ENCODE measurements at regions not wholly inside any gene's neighbourhood (a gene's known extent, or its start where the extent isn't known, plus 50 kb on each side); places are given as distances from the start of the nearest gene placed in this dataset.
A peak's percentile ranks its signal among the peaks of the same experiment; 100 is the strongest.

DNA sequence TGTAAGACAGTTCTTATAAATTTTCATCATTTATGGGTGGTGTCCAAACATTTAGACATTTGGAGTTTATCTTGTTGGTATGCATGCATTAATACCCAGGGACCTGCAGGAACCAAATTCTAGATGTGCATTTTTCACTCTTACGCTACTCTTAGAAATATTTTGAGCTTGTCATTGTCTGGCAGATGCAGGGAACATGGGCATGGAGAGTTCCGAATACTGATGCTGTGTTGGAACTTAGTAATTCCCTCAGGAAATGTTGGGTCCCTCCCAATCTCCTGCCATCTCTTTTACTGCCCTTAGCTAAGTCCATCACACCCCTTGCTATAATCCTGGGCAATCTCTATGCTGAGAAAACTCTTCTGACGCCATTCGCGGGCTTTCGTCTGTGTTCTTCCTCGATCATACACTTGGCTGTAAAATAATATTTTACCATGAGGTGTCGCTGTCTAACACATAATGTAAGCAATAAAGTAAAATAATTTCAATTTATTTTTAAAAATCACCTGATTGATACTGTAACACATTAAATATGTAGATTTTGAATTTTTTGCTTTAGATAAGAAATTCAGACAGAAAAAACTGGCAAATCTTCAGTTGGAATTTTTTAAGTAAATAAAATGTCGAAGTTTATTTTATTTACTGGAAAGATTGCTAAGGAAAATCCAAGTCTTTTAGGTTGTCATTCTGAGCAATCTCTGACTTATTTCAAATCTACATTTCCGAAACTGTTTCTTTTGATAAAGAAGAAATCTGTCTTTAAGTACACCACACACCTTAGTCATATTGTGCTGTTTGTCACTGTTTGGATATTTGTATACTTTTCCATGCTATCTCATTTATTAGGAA, 304.1 kb upstream of the SSTR1 start:
- peak in 1 of 2 experiments; percentile 2 for DNase-seq

DNA sequence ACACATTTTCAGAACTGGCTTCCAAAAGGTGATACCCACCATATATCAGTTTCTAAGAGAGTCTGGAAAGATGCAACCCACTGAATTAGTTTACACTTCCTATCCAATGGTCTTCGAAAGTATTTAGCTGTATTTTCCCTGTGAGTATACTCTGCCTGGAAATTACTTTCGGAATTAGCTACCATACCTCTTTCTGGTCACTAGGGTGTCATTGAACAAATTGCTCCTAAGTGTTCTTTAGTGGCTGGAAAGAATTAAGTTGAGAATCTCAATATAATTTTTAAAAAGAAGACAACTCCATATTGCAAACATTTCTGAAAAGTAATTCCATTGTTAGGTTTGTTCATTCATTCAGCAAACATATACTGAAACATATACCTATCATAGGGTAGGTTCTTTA, 283.1 kb upstream of the SSTR1 start:
- DNase-seq, result no peak

DNA sequence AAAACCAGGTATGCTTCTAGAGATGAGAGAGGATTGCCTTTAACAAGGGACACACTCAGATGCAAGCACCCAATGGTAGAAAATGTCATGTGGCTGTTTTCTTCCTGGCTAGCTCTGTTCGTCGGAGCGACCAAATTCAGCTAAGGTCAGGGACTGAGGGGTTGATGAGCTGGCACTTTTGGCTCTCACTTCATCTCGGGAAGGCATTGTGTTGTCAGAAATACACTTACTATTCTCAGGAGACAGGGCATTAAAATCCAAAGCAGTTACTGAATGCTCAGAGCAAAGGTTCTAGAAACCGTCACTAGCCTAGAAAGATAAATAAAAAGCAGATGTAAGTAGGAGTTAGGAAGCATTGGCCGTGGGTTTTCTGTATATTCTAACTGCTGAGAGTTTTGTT, 275.7 kb upstream of the SSTR1 start:
- DNase-seq, result no peak

DNA sequence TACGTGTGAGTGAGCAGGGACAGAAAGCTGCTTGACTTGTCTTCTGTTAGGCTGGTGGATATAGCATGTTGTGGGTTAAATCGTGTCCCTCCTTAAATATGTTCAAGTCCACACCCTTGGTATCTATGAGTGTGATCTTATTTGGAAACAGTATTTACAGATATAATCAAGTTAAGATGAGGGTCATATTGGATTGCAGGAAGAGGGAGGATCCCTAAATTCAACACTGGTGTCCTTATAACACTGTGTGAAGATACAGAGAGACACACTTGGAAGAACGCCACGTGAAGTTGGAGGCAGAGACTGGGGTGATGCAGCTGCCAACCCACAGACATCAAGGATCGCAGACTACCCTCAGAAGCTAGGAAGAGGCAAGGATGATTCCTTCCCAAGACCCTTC, 275.2 kb upstream of the SSTR1 start:
- DNase-seq, result no peak

DNA sequence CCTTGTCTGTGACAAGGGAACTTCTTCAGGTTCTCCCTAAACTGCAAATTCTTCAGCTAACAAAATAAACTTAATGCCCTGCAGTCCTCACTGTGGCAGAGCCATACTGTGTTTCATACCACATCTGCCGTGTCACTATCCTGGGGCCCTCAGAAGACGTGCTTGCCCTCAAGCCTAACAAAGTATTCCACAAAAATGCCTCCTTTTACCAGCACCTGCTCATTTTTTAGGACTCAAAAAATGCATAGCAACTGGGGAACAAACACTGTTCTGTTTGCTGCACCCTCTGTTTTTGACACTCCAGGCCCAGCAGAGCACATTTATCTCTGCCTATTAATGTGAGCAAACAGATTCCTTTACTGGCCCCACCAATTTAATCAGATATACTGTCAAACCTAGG, 270.7 kb upstream of the SSTR1 start:
- no peak for DNase-seq

DNA sequence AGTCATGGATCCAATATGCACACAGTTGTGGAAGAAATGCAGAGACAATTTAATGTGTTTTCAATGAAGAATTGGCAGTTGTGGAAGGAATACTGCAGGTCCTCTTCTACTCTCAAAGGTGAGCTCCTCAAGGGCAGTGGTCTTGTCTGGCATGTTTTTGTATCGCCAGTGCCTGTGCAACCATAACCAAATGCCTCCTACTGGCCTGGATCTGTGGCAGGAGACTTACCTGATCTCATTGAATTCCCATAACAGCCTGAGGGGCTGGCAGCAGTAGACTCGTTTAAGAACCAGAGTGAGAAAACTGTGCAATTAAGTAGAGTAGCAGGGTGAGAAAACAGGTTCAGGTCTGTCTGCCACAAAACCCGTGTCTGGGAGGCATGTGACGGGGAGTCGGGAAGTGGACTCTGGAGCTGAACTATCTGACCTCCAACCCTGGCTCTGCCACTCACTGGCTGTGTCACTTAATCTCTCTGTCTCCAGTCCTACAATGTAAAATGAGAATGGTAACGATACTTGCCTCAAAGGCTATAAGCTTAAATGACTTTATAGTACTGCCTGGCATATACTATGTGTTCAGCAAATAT, 268.2 kb upstream of the SSTR1 start:
- DNase-seq, result no peak

DNA sequence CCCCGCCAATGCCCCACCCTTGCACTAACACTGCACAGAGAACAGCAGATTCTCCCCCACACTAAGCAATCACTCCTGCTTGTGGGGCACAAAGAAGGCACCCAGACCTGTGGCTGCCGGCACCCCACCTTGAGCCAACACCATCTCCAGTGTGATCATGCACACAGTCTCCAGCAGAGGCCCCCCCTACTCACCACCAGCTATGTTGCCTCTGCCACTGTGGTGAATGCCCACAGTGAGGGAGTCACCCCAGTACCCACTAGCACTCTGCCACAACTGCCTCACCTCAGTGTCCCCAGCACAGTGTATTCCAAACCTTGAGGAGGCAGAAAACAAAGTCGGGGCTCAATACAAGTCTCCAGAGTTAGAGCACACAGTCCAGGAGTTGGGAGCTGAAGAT, 261.7 kb upstream of the SSTR1 start:
- no peak for DNase-seq

DNA sequence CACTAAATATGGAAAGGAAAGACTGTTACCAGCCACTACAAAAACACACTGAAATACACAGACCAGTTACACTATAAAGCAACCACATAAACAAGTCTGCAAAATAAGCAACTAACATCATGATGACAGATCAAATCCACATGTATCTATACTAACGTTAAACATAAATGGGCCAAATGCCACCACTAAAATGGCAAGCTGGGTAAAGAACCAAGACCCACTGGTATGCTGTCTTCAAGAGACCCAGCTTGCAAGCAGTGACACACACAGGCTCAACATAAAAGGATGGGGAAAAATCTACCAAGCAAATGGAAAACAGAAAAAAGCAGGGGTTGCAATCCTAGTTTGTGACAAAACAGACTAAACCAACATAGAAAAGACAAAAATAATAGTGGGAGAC, 260.9 kb upstream of the SSTR1 start:
- DNase-seq, result no peak

DNA sequence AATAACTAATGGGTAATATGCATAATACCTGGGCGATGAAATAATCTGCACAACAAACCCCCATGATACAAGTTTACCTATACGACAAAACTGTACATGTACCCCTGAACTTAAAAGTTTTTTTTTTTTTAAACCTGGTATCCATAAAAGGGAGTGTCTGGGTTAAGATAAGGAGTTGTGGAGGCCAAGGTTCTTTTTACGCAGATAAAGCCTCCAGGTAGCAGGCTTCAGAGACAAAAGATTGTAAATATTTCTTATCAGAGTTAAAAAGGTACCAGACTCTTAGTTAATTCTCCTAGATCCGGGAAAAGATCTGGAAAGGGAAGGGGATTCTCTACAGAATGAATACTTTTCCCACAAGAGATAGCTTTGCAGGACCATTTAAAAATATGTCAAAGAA, 259.4 kb upstream of the SSTR1 start:
- no peak for DNase-seq

DNA sequence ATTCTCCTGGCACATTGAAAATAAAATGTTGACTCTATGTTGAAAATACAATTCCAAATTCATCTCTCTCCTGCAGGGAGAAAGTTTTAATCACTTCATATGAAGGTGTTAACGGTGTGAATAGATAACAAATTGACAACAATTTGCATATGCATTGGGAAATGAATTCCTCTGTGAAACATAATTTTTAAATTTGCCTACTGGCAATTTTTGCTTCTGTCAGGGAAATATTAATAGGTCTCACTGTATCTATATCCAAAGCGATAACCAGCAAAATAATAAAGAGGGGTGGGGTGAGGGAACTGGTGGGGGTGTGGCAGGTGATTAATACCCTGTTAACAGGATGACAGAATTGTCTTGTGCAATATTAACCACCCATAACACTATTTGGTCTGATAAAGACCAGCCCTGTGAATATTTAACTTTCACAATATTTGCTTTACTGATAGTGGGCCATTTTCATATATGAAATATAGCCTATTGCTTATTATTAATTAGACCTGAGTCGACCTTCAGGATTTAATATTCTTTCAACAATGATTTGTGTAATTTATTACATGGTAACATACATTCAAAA, 239.0 kb upstream of the SSTR1 start:
- no peak for DNase-seq

DNA sequence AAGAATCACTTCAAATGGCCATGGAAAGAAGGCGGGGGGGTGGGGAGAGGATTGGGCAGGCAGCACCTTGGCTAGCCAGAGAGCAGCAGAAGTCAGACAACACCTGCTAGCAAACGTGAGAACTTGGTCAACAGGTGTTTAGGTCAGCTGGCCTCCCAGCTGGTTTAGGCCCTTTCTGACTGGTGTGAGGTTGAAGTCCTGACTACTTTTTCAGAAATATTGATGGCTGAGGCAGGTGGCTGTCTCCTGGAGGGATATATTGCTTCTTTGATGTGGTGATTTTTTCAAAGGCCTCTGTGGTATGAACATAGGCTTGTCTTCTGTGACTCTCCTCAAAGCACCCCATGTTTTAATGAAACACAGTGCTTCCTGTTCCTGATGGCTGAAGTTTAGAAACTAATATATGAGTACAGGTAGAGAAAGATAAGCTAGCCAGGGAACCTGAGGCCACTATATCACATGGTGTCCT, 238.2 kb upstream of the SSTR1 start:
- DNase-seq, result no peak

DNA sequence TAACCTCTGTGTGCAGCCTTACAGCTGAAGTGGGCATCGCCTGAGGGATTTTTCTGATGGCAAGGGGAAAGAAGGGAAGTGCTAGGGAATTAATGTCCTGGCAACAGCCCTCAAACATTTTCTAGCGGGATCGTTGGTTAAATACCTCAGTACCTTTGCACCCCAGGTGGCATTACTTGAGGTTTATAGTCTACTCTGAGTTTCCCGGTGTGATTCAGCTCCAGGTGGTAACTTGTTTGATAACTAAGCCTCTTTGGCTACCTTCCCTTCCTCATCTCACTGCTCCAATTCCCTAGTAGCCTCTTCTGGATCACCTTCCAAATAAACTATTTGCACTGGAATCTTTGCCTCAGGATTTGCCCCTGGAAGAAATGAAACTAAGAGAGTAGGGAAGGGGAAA, 237.0 kb upstream of the SSTR1 start:
- DNase-seq, result no peak

DNA sequence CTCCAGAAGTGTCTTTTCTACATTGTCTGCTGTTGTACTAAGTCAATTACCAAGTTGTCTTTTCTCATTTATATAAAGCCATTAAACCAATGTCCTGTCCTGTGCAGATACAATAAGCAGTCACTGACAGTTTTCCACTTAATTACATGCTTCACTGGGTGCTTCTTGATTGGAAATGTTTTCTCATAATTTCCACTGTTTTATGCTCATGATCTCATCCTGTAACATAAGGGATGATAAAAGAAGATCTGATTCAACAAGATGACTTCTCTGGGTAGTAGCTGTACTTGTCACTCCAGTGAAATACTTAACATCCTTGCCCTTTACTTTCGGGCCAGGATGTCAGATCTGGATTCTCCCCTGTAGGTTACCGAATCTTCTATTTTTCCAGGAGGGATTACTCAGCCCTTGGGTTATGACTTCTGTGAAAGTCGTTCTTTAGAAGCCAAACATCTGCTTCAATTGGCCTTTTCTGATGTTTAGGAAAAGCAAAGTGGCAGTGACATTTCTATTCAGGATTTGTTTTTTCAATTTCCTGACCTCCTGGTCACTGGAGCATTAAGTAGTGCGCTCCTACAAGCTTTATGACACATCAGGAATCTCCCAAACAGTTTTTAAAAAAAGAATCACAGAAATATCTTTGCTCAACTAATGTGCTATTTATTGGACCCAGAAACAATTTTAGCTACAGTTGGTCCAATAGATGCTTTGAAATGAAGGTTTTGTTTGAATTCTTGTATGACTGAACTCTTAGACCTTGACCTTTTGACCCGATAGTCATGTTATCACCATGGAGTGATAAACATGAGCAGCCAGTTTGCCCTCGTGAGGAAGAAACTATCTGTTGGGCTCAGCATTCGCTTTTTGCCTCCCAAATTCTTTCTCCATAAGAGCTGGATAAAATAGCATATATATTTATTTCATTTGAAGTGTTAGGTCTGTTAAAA, 234.5 kb upstream of the SSTR1 start:
- no peak for DNase-seq

DNA sequence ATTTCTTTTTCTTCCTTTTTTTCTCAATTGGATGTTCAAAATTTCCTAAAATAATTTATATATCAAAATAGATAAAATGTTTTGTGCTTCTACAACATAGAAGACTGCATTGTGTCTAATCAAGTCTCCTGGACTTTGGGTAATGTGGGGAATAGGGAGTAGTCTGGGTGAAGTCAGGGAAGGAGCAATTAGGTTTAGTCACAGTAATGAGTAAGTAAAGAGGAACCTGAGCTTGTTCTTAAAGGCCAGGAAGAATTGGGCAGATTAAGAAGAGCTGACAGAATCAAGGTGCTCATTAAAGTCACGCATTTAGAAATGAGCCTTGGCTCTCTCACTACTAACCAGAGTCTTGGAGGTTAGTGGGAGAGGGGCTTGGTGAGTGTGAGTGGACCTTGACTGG, 233.3 kb upstream of the SSTR1 start:
- no peak for DNase-seq

DNA sequence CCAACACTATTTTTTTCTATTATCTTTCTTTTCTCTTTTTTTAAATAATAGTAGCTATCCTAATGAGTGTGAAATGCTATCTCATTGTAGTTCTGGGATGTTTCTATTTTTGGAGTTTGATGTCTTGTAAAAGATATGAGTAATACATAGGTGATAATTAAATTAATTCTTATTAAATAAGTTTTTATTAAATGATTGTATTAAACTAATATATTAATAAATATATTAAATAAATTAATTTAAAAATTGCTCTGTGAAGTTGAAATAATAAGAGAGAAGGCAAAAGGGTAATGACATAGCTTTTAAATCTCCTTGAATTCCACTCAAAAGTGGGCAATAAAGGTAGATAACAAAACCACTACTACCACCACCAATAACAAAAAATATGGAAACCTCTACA, 230.2 kb upstream of the SSTR1 start:
- DNase-seq, result no peak

DNA sequence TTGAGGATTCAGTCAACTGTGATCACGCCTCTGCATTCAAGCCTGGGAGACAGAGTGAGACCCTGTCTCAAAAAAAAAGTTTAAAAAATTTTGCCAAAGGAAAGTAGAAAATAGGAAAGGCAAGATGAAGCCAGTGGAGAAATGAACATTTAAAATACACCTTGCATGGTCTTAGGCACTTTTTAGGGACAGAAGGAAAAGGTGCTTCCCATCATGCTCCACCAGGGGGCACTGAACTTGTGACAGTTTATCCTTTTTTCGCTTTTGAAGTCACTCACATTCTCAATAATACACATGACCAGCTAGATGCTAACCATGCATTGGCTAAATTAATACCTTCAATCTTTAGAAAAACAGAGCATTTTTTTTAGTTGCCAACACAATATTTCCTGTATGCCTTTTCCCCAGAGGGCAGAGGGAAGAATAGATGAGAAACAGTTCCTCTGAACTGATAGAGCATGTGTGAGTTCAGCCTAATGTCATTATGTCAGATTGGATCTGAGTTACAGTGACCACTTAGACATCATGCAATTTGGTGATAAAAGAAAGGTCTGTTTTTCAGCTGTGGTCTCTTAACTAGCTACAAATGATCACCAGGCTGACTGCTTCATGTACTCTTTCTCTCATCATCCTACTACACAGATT, 221.8 kb upstream of the SSTR1 start:
- DNase-seq, result peak; percentile 40 to 58

DNA sequence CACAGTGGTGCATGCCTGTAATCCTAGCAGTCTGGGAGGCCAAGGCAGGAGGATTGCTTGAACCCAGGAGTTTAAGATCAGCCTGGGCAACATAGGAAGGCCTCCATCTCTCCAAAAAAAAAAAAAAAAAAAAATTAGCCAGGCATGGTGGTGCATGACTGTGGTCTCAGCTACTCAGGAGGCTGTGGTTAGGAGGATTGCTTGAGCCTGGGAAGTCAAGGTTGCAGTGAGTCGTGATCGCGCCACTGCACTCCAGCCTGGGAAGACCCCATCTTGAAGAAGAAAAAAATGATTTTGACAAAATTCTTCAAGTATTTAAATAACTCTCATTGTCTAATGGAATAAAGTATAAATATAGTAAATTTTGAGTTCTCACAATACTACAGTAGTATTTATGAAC, 219.2 kb upstream of the SSTR1 start:
- no peak for DNase-seq

DNA sequence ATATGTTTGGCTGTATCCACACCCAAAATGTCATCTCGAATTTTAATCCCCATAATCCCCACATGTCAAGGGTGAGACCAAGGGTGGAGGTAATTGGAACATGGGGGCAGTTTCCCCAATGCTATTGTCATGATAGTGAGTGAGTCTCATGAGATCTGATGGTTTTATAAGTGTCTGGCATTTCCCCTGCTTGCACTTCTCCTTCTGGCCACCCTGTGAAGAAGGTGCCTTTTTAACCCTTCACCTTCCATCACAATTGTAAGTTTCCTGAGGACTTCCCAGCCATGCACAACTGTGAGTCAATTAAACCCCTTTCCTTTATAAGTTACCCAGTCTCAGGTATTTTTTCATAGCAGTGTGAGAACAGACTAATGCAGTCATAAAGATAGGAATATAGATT, 216.7 kb upstream of the SSTR1 start:
- no peak for DNase-seq

DNA sequence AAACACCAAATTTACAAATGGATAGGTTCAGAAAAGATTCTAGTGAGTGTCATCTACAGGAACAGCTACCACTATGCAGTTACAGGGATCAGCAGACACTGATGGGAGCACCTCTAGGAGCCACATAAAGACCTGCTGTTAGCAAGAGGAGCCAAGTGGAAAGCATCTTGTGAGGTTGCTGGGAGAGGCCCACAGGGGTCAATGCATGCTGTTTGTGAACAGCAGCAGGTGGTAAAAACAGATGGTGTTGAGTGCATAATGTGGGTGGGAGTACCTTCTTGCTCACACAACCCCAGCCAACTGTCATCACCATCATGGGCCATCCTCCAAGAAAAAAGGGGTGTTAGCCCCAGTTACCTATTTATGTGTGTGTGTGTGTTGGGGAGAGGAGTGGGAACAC, 215.2 kb upstream of the SSTR1 start:
- no peak for DNase-seq

DNA sequence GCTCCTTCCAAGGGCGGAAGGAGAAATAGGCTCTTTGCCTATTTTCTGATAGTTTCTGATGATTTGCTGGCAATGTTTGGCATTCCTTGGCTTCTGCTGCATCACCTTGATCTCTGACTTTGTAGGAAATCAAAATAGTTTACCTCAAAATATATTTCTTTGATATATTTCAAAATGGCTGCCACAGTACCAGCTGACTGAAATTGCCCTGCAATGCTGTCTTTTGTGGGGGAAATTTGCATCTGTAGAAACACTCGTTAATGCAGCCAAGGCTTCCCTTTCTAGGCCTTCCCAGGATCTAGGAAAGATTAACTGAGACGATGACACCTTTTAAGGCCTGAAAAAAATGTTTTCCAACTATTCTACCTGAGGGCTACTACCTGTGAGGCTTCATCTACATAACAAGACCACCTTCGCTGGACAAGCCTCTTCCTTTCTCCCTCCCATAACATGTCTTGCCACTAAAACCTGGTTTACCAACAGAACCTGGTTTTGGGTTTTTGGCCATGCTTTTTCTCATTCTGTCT, 212.8 kb upstream of the SSTR1 start:
- no peak for DNase-seq

DNA sequence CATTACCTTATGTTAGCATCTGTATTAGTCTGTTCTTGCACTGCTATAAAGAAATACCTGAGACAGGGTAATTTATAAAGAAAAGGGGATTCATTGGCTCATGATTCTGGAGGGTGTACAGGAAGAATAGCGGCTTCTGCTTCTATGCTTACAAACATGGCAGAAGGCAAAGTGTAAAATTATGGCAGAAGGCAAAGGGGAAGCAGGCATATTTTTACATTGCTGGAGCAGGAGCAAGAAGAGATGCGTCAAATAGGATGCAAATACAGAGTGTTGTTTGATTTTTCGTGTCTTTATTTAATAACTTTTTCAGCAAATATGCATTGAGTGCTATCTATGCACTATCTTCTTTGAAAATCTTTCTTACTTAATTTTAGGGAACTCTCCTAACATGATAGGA, 210.7 kb upstream of the SSTR1 start:
- no peak for DNase-seq

DNA sequence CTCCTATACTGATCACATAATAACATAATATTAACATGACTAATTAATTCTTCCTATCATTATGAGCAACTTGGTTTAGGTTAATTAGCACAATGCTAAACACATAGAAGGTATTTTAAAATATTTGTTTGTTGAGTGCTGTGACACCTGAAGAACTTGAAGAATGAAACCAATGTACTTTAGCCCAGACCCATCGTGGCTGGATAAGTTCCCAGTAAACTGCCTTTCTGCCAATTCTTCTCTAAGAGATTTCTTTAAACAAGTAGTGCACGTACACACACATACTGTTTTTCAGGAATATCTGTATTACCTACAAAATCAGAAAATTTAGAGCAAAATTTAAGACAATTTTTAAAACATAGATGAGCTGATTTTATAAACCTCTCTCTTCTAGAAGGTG, 207.4 kb upstream of the SSTR1 start:
- no peak for DNase-seq
